ENCODE measurements at regions not wholly inside any gene's neighbourhood (a gene's known extent, or its start where the extent isn't known, plus 50 kb on each side); places are given as distances from the start of the nearest gene placed in this dataset.

DNA sequence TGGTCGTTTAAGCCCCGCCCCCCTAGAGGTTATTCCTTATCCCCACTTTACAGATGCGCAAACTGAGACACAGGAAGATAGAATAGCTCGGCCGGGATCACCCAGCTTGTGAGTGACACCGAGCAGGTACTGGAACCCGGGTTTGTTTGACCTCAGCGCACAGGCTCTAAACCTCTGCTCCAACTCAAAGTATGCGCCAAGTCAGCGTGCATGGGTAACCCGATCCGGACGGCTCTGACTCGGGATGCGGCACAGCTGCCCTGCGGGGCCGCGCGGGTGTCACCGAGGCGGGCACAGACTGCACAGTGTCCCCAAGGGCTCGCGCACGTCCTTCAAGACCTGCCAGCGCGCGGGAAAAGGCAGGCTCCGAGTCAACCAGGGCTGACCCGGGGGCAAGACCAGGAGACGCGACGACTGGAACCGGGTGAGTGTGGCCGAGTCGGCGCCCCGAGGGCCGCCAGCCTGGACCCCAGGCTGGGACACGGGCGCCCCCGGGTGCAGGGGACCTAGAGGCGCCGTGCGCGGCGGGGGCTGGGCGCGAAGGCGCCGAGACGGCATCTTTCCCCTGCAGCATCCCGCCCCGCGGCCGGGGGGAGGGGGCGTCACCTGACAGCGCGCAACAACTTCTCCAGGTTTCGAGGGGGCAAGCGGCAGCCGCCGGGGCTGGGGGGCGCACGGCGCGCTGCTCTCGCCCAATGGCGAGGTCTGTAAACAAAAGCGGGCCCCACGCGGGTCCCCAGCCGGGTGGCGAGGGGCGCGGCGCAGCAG, 101.9 kb upstream of the SOD1 start:
- Histone ChIP-seq H3K36me3 (no peaks in the 10 kb centered on the region), H3K27me3 (peaks cover 14 to 53% (median 34%) of the 10 kb centered on the region in 9 donors), H3K27ac (no peak overlapping the region), H3K9me3 (no peaks in the 10 kb centered on the region), H3K4me3 (peak overlapping the region; percentile 33 to 91 (median 66)), H3K4me1 (peaks cover 0 to 27% (median 14%) of the 10 kb centered on the region in 12 donors)
- ATAC-seq (no peak), DNase-seq (no peak)
- intact Hi-C loops (cut with DNase I): no loop called here
- TF ChIP-seq, protein P1, sequence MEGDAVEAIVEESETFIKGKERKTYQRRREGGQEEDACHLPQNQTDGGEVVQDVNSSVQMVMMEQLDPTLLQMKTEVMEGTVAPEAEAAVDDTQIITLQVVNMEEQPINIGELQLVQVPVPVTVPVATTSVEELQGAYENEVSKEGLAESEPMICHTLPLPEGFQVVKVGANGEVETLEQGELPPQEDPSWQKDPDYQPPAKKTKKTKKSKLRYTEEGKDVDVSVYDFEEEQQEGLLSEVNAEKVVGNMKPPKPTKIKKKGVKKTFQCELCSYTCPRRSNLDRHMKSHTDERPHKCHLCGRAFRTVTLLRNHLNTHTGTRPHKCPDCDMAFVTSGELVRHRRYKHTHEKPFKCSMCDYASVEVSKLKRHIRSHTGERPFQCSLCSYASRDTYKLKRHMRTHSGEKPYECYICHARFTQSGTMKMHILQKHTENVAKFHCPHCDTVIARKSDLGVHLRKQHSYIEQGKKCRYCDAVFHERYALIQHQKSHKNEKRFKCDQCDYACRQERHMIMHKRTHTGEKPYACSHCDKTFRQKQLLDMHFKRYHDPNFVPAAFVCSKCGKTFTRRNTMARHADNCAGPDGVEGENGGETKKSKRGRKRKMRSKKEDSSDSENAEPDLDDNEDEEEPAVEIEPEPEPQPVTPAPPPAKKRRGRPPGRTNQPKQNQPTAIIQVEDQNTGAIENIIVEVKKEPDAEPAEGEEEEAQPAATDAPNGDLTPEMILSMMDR (IDR thresholded peaks at IDR 0.05): no peak
- no peak for TF ChIP-seq POLR2A (IDR thresholded peaks at IDR 0.05)
- 4 to 20% (median 5%) methylated on average over 16 to 76 of the region's 76 CpGs for WGBS, 4 donors

- no peak for DNase-seq
- peaks cover 14 to 53% (median 34%) of the 10 kb centered on the region in 9 donors for H3K27me3 ChIP-seq
- H3K4me1 ChIP-seq: peaks cover 0 to 27% (median 14%) of the 10 kb centered on the region in 12 donors
- no peak for TF ChIP-seq POLR2A (IDR thresholded peaks at IDR 0.05)
- TF ChIP-seq, protein P1 (IDR thresholded peaks at IDR 0.05): no peak
- no peaks in the 10 kb centered on the region for H3K36me3 ChIP-seq
- H3K27ac ChIP-seq: no peak overlapping the region
- no peak overlapping the region for H3K4me3 ChIP-seq
- no peak for ATAC-seq
- intact Hi-C loops (cut with DNase I): no loop called here
- no peaks in the 10 kb centered on the region for H3K9me3 ChIP-seq
- 84 to 91% (median 88%) methylated on average over 3 of the region's 3 CpGs for WGBS, 4 donors
Observed at GRCh38 chr21:31556662-31557061, 102.8 kb upstream of the SOD1 start.

DNA sequence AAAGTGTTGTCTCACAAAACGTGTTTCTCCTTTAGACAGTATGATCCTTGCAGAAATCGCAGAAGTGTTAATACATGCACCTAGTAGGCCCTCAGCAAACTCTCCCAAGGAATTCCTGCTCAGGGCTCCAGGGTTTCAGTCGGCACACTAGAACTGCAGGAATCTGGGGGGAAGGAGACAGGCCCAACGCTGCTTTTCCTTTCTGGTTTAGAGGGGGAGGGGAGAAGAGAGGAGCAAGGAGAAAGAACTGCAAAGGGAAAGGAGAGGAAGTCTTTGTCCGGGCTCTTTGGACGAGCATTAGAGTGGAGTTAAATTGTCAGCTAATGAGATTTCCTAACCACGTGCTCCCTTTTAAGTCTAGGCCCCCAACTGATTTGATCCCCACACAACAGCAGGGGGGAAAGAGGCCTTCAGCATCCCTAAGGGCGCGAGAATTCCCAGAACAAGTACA, 103.7 kb upstream of the SOD1 start:
- intact Hi-C loops (cut with DNase I): no loop called here
- Histone ChIP-seq H3K27ac (no peak overlapping the region), H3K4me3 (no peak overlapping the region), H3K27me3 (peaks cover 14 to 54% (median 34%) of the 10 kb centered on the region in 9 donors), H3K36me3 (no peaks in the 10 kb centered on the region), H3K4me1 (peaks cover 0 to 27% (median 14%) of the 10 kb centered on the region in 12 donors), H3K9me3 (no peaks in the 10 kb centered on the region)
- no peak for ATAC-seq
- no peak for DNase-seq
- 74 to 80% (median 79%) methylated on average over 9 of the region's 9 CpGs for WGBS, 4 donors
- TF ChIP-seq, protein P1 (IDR thresholded peaks at IDR 0.05): no peak
- TF ChIP-seq POLR2A (IDR thresholded peaks at IDR 0.05): no peak

GRCh38 chr21:31554511-31555022, 104.9 kb upstream of the SOD1 start:
- TF ChIP-seq POLR2A (IDR thresholded peaks at IDR 0.05): no peak
- TF ChIP-seq, protein P1 (IDR thresholded peaks at IDR 0.05): no peak
- Histone ChIP-seq H3K27ac (no peak overlapping the region), H3K9me3 (no peaks in the 10 kb centered on the region), H3K4me1 (peaks cover 0 to 22% (median 11%) of the 10 kb centered on the region in 12 donors), H3K4me3 (no peak overlapping the region), H3K27me3 (peaks cover 10 to 42% (median 29%) of the 10 kb centered on the region in 9 donors), H3K36me3 (no peaks in the 10 kb centered on the region)
- DNase-seq (no peak), ATAC-seq (no peak)
- intact Hi-C loops (cut with DNase I): no loop called here
- 55 to 64% (median 59%) methylated on average over 7 of the region's 7 CpGs for WGBS, 4 donors
